Brain microvascular endothelial cell (primary cell): ENCODE measurements at regions not wholly inside any gene's neighbourhood (a gene's known extent, or its start where the extent isn't known, plus 50 kb on each side); places are given as distances from the start of the nearest gene placed in this dataset.

Experiments
- DNase-seq: peaks from one replicate; pipeline ENCODE4 v3.0.0-alpha.2; 2020
- H3K27ac ChIP-seq: fragments of 250-450 bp; sonication (Bioruptor Pico); 2 replicates; pipeline ENCODE4 v1.5.1; 2020; ENCODE audit warnings: mild to moderate bottlenecking, moderate library complexity
- H3K27me3 ChIP-seq: fragments of 250-450 bp; sonication (Bioruptor Pico); replicated peaks from 2 replicates; pipeline ENCODE4 v1.5.1; 2020; ENCODE audit warnings: mild to moderate bottlenecking
- H3K36me3 ChIP-seq: fragments of 250-450 bp; sonication (Bioruptor Pico); replicated peaks from 2 replicates; pipeline ENCODE4 v1.5.1; 2020; ENCODE audit warnings: mild to moderate bottlenecking
- H3K4me3 ChIP-seq: 2 replicates; pipeline ENCODE4 v1.5.1; 2011; ENCODE audit warnings: low read depth, mild to moderate bottlenecking, control low read depth, low read length, moderate library complexity
- CTCF ChIP-seq: IDR thresholded peaks from 2 replicates; pipeline ENCODE4 v1.5.1; 2011; ENCODE audit warnings: low read depth, mild to moderate bottlenecking, moderate library complexity, low read length, control low read depth, inconsistent platforms; ENCODE audit errors: missing control alignments
- in situ Hi-C: cut with HindIII; loops from 2 replicates; pipeline ENCODE4 v1.10.0; 2017; ENCODE audit warnings: low sequenced_read_pairs, low pct_ligation_motif_present

GRCh38 chr14:104443391-104444158 lies 136.0 kb upstream of the C14orf180 start:
- TF ChIP-seq CTCF = no peak
- Histone ChIP-seq H3K36me3 (no peaks in the 10 kb centered on the region), H3K4me3 (no peak overlapping the region), H3K27ac (no peak overlapping the region), H3K27me3 (no peaks in the 10 kb centered on the region)
- in situ Hi-C loops = no loop called here
- DNase-seq = no peak

DNA sequence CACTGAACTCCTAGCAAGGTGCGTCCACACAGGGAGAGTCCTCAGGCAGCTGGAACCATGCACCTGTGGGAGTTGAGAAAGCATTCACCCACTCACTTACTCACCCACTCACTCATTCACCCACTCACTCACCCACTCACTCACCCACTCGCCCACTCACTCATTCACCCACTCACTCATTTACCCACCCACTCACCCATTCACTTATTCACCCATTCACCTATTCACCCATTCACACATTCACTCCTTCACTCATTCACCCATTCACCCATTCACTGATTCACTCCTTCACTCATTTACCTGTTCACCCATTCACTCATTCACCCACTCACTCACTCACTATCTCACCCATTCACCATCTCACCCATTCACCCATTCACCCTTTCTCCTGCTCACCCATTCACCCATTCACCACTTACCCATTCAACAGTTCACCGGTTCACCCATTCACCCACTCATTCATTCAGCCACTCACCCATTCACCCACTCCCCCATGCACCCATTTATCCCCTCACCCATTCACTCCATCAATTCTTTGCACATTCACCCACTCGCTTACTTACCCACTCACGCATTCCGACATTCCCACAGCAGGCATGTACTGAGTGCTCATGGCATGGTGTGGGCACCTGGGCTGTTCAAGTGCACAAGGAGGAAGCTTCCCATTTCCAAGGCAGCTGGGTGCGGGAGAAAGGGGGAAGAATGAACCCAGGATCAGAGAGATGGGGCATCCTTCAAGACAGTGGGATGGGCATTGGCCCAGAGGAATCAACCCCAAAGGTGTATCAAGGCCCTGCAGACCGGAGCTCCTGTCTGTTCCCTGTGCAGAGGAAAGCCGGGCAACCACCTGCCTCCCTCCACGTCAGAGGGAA lies 135.2 kb upstream of the C14orf180 start:
- in situ Hi-C loops = no loop called here
- H3K27ac ChIP-seq = no peak overlapping the region
- no peak for TF ChIP-seq CTCF
- no peaks in the 10 kb centered on the region for H3K36me3 ChIP-seq
- H3K27me3 ChIP-seq = no peaks in the 10 kb centered on the region
- no peak for DNase-seq
- H3K4me3 ChIP-seq = no peak overlapping the region

- in situ Hi-C loops = no loop called here
- no peak for DNase-seq
- Histone ChIP-seq H3K4me3 (no peak overlapping the region), H3K36me3 (no peaks in the 10 kb centered on the region), H3K27ac (no peak overlapping the region), H3K27me3 (no peaks in the 10 kb centered on the region)
- no peak for TF ChIP-seq CTCF
These were observed 134.5 kb upstream of the C14orf180 start for GRCh38 chr14:104445086-104445485.

- H3K36me3 ChIP-seq = no peaks in the 10 kb centered on the region
- in situ Hi-C loops = no loop called here
- no peak overlapping the region for H3K27ac ChIP-seq
- DNase-seq = no peak
- H3K27me3 ChIP-seq = no peaks in the 10 kb centered on the region
- H3K4me3 ChIP-seq = no peak overlapping the region
- TF ChIP-seq CTCF = no peak
These were observed 133.7 kb upstream of the C14orf180 start for GRCh38 chr14:104445832-104446381.

- Histone ChIP-seq H3K36me3 (no peaks in the 10 kb centered on the region), H3K4me3 (no peak overlapping the region), H3K27me3 (no peaks in the 10 kb centered on the region), H3K27ac (no peak overlapping the region)
- no peak for TF ChIP-seq CTCF
- no peak for DNase-seq
- in situ Hi-C loops = no loop called here
These were observed 133.0 kb upstream of the C14orf180 start for GRCh38 chr14:104446611-104447010.
